Panc1 (cell line): ENCODE measurements at regions not wholly inside any gene's neighbourhood (a gene's known extent, or its start where the extent isn't known, plus 50 kb on each side); places are given as distances from the start of the nearest gene placed in this dataset.

Experiments used
- ATAC-seq: fragments of 200-7000 bp; cut with Tn5 transposase; 2 replicates; pipeline ENCODE4 v1.9.1; 2020; ENCODE audit warnings: mild to moderate bottlenecking, moderate library complexity
- BruUV-seq: library from RNA; stranded (reverse); fragments of 400-500 nt; replicated peaks from 2 replicates; lab custom pipeline; 2021; lab: Mats Ljungman, UMichigan
- CTCF ChIA-PET: fragments of 300-600 bp; sonication (Branson Sonifier 250); formaldehyde crosslinking; loops from one replicate; lab custom pipeline; 2022; ENCODE audit warnings: antibody characterized with exemption; lab: Charles Lee
- POLR2A ChIA-PET: fragments of 300-600 bp; sonication (Branson Sonifier 250); formaldehyde crosslinking; loops from one replicate; lab custom pipeline; 2022; ENCODE audit warnings: antibody characterized with exemption; lab: Charles Lee
- DNase-seq: peaks from one replicate; pipeline ENCODE4 v3.0.0-alpha.2; 2010; ENCODE audit warnings: low read depth, low spot score
- H3K27ac ChIP-seq: 2 replicates; pipeline ENCODE4 v1.5.1; 2011; ENCODE audit warnings: mild to moderate bottlenecking, low read length, inconsistent platforms
- H3K27me3 ChIP-seq: fragments of 200-500 bp; sonication (Bioruptor generic); 2 replicates; pipeline ENCODE4 v1.6.0; 2014; ENCODE audit warnings: low read length, inconsistent platforms; ENCODE audit not compliant: control insufficient read depth, insufficient read depth
- H3K36me3 ChIP-seq: fragments of 200-500 bp; sonication (Bioruptor generic); 2 replicates; pipeline ENCODE4 v1.5.1; 2014; ENCODE audit warnings: inconsistent platforms, mild to moderate bottlenecking, low read length, moderate library complexity; ENCODE audit not compliant: control insufficient read depth, insufficient read depth
- H3K4me1 ChIP-seq: 2 replicates; pipeline ENCODE4 v1.5.1; 2011; ENCODE audit warnings: inconsistent platforms, mild to moderate bottlenecking, low read length, moderate library complexity; ENCODE audit not compliant: control insufficient read depth, insufficient read depth
- H3K4me3 ChIP-seq, 2 experiments: 2 replicates each; pipeline ENCODE4 v1.5.1; 2011 to 2012; ENCODE audit warnings: low read depth in 2 of 2, low read length in 2 of 2, mild to moderate bottlenecking in 2 of 2, inconsistent platforms in 1 of 2, moderate library complexity in 1 of 2
- H3K9me3 ChIP-seq: fragments of 200-500 bp; sonication (Bioruptor generic); 2 replicates; pipeline ENCODE4 v1.5.1; 2014; ENCODE audit warnings: low read depth, mild to moderate bottlenecking, inconsistent platforms, low read length, moderate library complexity; ENCODE audit not compliant: control insufficient read depth, insufficient read depth
- CTCF ChIP-seq: fragments of 450-650 bp; IDR thresholded peaks from 2 replicates; pipeline ENCODE4 v1.5.1; 2017; ENCODE audit warnings: mild to moderate bottlenecking
- POLR2AphosphoS5 ChIP-seq: IDR thresholded peaks from 2 replicates; pipeline ENCODE4 v1.6.1; 2012; ENCODE audit warnings: mild to moderate bottlenecking, low read depth, low read length, moderate library complexity
- REST ChIP-seq, 2 experiments: IDR thresholded peaks; 2 replicates each; pipeline ENCODE4 v1.6.1; 2011 to 2012; ENCODE audit warnings: low read depth in 2 of 2, control low read depth in 1 of 2, low read length in 1 of 2, mild to moderate bottlenecking in 1 of 2, moderate library complexity in 1 of 2; ENCODE audit not compliant: insufficient read depth in 1 of 2
- SIN3A ChIP-seq: IDR thresholded peaks from 2 replicates; pipeline ENCODE4 v1.6.1; 2012; ENCODE audit warnings: low read depth, mild to moderate bottlenecking, low read length, moderate library complexity, borderline replicate concordance; ENCODE audit not compliant: insufficient read depth
- TCF7L2 ChIP-seq: IDR thresholded peaks from 2 replicates; pipeline ENCODE4 v1.6.1; 2011; ENCODE audit warnings: mild to moderate bottlenecking, low read depth, low read length, inconsistent platforms
- in situ Hi-C: cut with HindIII; loops from 2 replicates; pipeline ENCODE4 v1.10.0; 2016; ENCODE audit warnings: low sequenced_read_pairs, low pct_unique_long_range_greater_than_20kb
- intact Hi-C: fragments of 100-400 bp; cut with micrococcal nuclease; formaldehyde crosslinking; loops from one replicate; pipeline ENCODE4 v1.10.0; 2022; ENCODE audit not compliant: unreplicated experiment

DNA sequence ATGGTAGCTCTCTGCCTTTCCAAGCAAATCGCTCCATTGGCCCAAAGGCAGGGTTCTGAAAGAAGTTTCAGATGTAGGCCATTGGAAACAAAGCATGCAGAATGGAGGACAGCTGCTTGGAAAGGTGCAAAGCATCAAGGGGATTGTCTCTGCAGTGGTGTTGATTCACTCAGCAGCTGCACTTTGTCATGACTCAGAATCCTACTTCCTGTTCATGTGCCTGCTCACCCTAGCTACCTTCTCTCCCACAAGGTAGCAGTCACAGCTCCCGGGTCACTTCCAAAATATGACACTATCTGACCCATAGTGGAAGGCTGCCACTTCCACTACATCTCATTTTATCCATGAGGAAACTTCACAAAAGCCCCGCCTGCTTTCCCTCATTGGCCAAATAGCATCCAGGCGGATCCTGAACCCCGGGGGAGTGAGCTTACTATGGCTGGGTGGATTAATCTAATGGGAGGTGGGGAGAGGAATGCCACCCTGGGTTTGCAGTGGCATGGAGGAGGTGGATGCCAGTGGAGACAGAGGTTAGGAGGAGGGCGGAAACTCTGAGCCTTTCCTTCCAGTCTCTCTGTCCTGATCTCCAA, 74.7 kb upstream of the NKD1 start:
- no peak overlapping the region for H3K4me3 ChIP-seq
- intact Hi-C loops = no loop called here
- H3K9me3 ChIP-seq = no peaks in the 10 kb centered on the region
- TF ChIP-seq REST (IDR thresholded peaks at IDR 0.05; ENCODE audit: insufficient read depth in 1 of 2, low read depth in 2 of 2, low read length in 1 of 2) = no peak
- no peak for TF ChIP-seq SIN3A
- TF ChIP-seq TCF7L2 = no peak
- no peak for TF ChIP-seq CTCF
- no peak for TF ChIP-seq POLR2AphosphoS5
- ChIA-PET POLR2A (no interaction called here), CTCF (no interaction called here)
- ATAC-seq (no peak), DNase-seq (no peak)
- in situ Hi-C loops = no loop called here
- no peaks in the 10 kb centered on the region for H3K4me1 ChIP-seq
- no peaks in the 10 kb centered on the region for H3K27me3 ChIP-seq
- H3K27ac ChIP-seq = no peak overlapping the region
- no TSS peak for BruUV-seq
- H3K36me3 ChIP-seq = no peaks in the 10 kb centered on the region

DNA sequence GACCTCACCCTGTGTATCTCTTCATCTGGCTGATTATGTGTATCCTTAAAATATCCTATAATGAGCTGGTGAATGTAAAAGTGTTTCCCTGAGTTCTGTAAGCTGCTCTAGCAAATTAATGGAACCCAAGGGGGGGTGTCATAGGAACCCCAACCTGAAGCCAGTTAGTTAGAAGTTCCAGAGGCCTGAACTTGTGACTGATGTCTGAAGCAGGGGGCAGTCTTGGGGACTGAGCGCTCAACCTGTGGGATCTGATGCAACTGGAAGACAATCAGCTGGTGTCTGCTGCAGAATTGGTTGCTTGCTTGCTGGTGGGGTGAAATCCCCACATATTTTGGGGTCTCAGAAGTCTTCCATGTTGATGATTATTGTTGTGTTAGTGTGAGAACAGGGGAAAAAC, 75.7 kb upstream of the NKD1 start:
- H3K36me3 ChIP-seq = no peaks in the 10 kb centered on the region
- no peak for TF ChIP-seq CTCF
- ChIA-PET CTCF (no interaction called here), POLR2A (no interaction called here)
- in situ Hi-C loops = no loop called here
- no peaks in the 10 kb centered on the region for H3K9me3 ChIP-seq
- no peak for DNase-seq
- no peak overlapping the region for H3K4me3 ChIP-seq
- intact Hi-C loops = no loop called here
- peaks cover 2% of the 10 kb centered on the region; the same call in 1 of the 2 replicates for H3K27me3 ChIP-seq
- no peak overlapping the region for H3K27ac ChIP-seq
- BruUV-seq = no TSS peak
- H3K4me1 ChIP-seq = no peaks in the 10 kb centered on the region
- ATAC-seq = no peak
